ENCODE measurements at regions not wholly inside any gene's neighbourhood (a gene's known extent, or its start where the extent isn't known, plus 50 kb on each side); places are given as distances from the start of the nearest gene placed in this dataset.

GRCh38 chr10:121084675-121085070 lies 233.5 kb downstream of the WDR11 start:
- no peak overlapping the region for H3K27ac Mint-ChIP-seq
- no peaks in the 10 kb centered on the region for H3K27me3 Mint-ChIP-seq
- no peaks in the 10 kb centered on the region for H3K4me1 Mint-ChIP-seq (ENCODE audit: low read depth)
- no peaks in the 10 kb centered on the region for H3K9me3 Mint-ChIP-seq (ENCODE audit: low read depth)
- no peak overlapping the region for H3K4me3 Mint-ChIP-seq
- H3K36me3 Mint-ChIP-seq, result no peaks in the 10 kb centered on the region

- Mint-ChIP-seq H3K27me3 (no peaks in the 10 kb centered on the region), H3K4me1 (ENCODE audit: low read depth) (no peaks in the 10 kb centered on the region)
Measured at GRCh38 chr10:121085367-121085766, 234.2 kb downstream of the WDR11 start.

GRCh38 chr10:121087129-121087528 lies 236.0 kb downstream of the WDR11 start:
- H3K36me3 Mint-ChIP-seq, result no peaks in the 10 kb centered on the region
- H3K4me3 Mint-ChIP-seq, result no peak overlapping the region
- no peaks in the 10 kb centered on the region for H3K27me3 Mint-ChIP-seq
- H3K4me1 Mint-ChIP-seq (ENCODE audit: low read depth), result no peaks in the 10 kb centered on the region
- no peaks in the 10 kb centered on the region for H3K9me3 Mint-ChIP-seq (ENCODE audit: low read depth)
- H3K27ac Mint-ChIP-seq, result no peak overlapping the region

More at GRCh38 chr10:121085367-121085766, 234.2 kb downstream of the WDR11 start:
- Mint-ChIP-seq H3K27ac (no peak overlapping the region), H3K4me3 (no peak overlapping the region), H3K36me3 (no peaks in the 10 kb centered on the region), H3K9me3 (ENCODE audit: low read depth) (no peaks in the 10 kb centered on the region)

GRCh38 chr10:121087688-121088087 lies 236.5 kb downstream of the WDR11 start:
- Mint-ChIP-seq H3K27ac (no peak overlapping the region), H3K36me3 (no peaks in the 10 kb centered on the region), H3K9me3 (ENCODE audit: low read depth) (no peaks in the 10 kb centered on the region), H3K27me3 (no peaks in the 10 kb centered on the region), H3K4me1 (ENCODE audit: low read depth) (no peaks in the 10 kb centered on the region), H3K4me3 (no peak overlapping the region)

- H3K27me3 Mint-ChIP-seq, result no peaks in the 10 kb centered on the region
- no peaks in the 10 kb centered on the region for H3K9me3 Mint-ChIP-seq (ENCODE audit: low read depth)
- no peaks in the 10 kb centered on the region for H3K4me1 Mint-ChIP-seq (ENCODE audit: low read depth)
Measured at GRCh38 chr10:121088524-121088923, 237.4 kb downstream of the WDR11 start.

GRCh38 chr10:121089434-121089833 lies 238.3 kb downstream of the WDR11 start:
- H3K27me3 Mint-ChIP-seq, result no peaks in the 10 kb centered on the region
- no peaks in the 10 kb centered on the region for H3K4me1 Mint-ChIP-seq (ENCODE audit: low read depth)
- H3K36me3 Mint-ChIP-seq, result no peaks in the 10 kb centered on the region
- H3K27ac Mint-ChIP-seq, result no peak overlapping the region
- H3K4me3 Mint-ChIP-seq, result no peak overlapping the region
- H3K9me3 Mint-ChIP-seq (ENCODE audit: low read depth), result no peaks in the 10 kb centered on the region

More at GRCh38 chr10:121088524-121088923, 237.4 kb downstream of the WDR11 start:
- Mint-ChIP-seq H3K4me3 (no peak overlapping the region), H3K27ac (no peak overlapping the region), H3K36me3 (no peaks in the 10 kb centered on the region)

- Mint-ChIP-seq H3K4me3 (no peak overlapping the region), H3K36me3 (no peaks in the 10 kb centered on the region), H3K9me3 (ENCODE audit: low read depth) (no peaks in the 10 kb centered on the region), H3K4me1 (ENCODE audit: low read depth) (no peaks in the 10 kb centered on the region), H3K27ac (no peak overlapping the region), H3K27me3 (no peaks in the 10 kb centered on the region)
Measured at GRCh38 chr10:121091961-121092719, 241.0 kb downstream of the WDR11 start.

GRCh38 chr10:121092720-121093095 lies 241.5 kb downstream of the WDR11 start:
- no peaks in the 10 kb centered on the region for H3K36me3 Mint-ChIP-seq
- H3K4me3 Mint-ChIP-seq, result no peak overlapping the region
- H3K27ac Mint-ChIP-seq, result no peak overlapping the region
- no peaks in the 10 kb centered on the region for H3K27me3 Mint-ChIP-seq
- no peaks in the 10 kb centered on the region for H3K4me1 Mint-ChIP-seq (ENCODE audit: low read depth)
- H3K9me3 Mint-ChIP-seq (ENCODE audit: low read depth), result no peaks in the 10 kb centered on the region

GRCh38 chr10:121096617-121097431 lies 245.7 kb downstream of the WDR11 start:
- Mint-ChIP-seq H3K4me1 (ENCODE audit: low read depth) (no peaks in the 10 kb centered on the region), H3K27ac (no peak overlapping the region), H3K4me3 (no peak overlapping the region), H3K36me3 (no peaks in the 10 kb centered on the region), H3K27me3 (no peaks in the 10 kb centered on the region), H3K9me3 (ENCODE audit: low read depth) (no peaks in the 10 kb centered on the region)

GRCh38 chr10:121098211-121098610 lies 247.0 kb downstream of the WDR11 start:
- H3K27ac Mint-ChIP-seq, result no peak overlapping the region
- H3K9me3 Mint-ChIP-seq (ENCODE audit: low read depth), result no peaks in the 10 kb centered on the region
- H3K36me3 Mint-ChIP-seq, result no peaks in the 10 kb centered on the region
- H3K4me3 Mint-ChIP-seq, result no peak overlapping the region
- H3K4me1 Mint-ChIP-seq (ENCODE audit: low read depth), result no peaks in the 10 kb centered on the region
- no peaks in the 10 kb centered on the region for H3K27me3 Mint-ChIP-seq

GRCh38 chr10:121098751-121099150 lies 247.6 kb downstream of the WDR11 start:
- Mint-ChIP-seq H3K36me3 (no peaks in the 10 kb centered on the region), H3K27me3 (no peaks in the 10 kb centered on the region), H3K4me3 (no peak overlapping the region), H3K27ac (no peak overlapping the region), H3K9me3 (ENCODE audit: low read depth) (no peaks in the 10 kb centered on the region), H3K4me1 (ENCODE audit: low read depth) (no peaks in the 10 kb centered on the region)

- Mint-ChIP-seq H3K4me1 (ENCODE audit: low read depth) (no peaks in the 10 kb centered on the region), H3K9me3 (ENCODE audit: low read depth) (no peaks in the 10 kb centered on the region), H3K27me3 (no peaks in the 10 kb centered on the region), H3K4me3 (no peak overlapping the region), H3K36me3 (no peaks in the 10 kb centered on the region), H3K27ac (no peak overlapping the region)
Measured at GRCh38 chr10:121099181-121099580, 248.0 kb downstream of the WDR11 start.

- no peaks in the 10 kb centered on the region for H3K9me3 Mint-ChIP-seq (ENCODE audit: low read depth)
- H3K4me1 Mint-ChIP-seq (ENCODE audit: low read depth), result no peaks in the 10 kb centered on the region
- no peak overlapping the region for H3K27ac Mint-ChIP-seq
- no peak overlapping the region for H3K4me3 Mint-ChIP-seq
- H3K27me3 Mint-ChIP-seq, result no peaks in the 10 kb centered on the region
- no peaks in the 10 kb centered on the region for H3K36me3 Mint-ChIP-seq
Measured at GRCh38 chr10:121099592-121099991, 248.4 kb downstream of the WDR11 start.

GRCh38 chr10:121101561-121101960 lies 250.4 kb downstream of the WDR11 start:
- H3K9me3 Mint-ChIP-seq (ENCODE audit: low read depth), result no peaks in the 10 kb centered on the region
- no peaks in the 10 kb centered on the region for H3K36me3 Mint-ChIP-seq
- H3K27me3 Mint-ChIP-seq, result no peaks in the 10 kb centered on the region
- no peaks in the 10 kb centered on the region for H3K4me1 Mint-ChIP-seq (ENCODE audit: low read depth)
- no peak overlapping the region for H3K27ac Mint-ChIP-seq
- no peak overlapping the region for H3K4me3 Mint-ChIP-seq

- H3K9me3 Mint-ChIP-seq (ENCODE audit: low read depth), result no peaks in the 10 kb centered on the region
- H3K4me1 Mint-ChIP-seq (ENCODE audit: low read depth), result no peaks in the 10 kb centered on the region
- H3K36me3 Mint-ChIP-seq, result no peaks in the 10 kb centered on the region
- no peak overlapping the region for H3K4me3 Mint-ChIP-seq
- no peak overlapping the region for H3K27ac Mint-ChIP-seq
- H3K27me3 Mint-ChIP-seq, result no peaks in the 10 kb centered on the region
Measured at GRCh38 chr10:121102706-121103105, 251.5 kb downstream of the WDR11 start.
